ENCODE measurements at regions not wholly inside any gene's neighbourhood (a gene's known extent, or its start where the extent isn't known, plus 50 kb on each side); places are given as distances from the start of the nearest gene placed in this dataset.

DNA sequence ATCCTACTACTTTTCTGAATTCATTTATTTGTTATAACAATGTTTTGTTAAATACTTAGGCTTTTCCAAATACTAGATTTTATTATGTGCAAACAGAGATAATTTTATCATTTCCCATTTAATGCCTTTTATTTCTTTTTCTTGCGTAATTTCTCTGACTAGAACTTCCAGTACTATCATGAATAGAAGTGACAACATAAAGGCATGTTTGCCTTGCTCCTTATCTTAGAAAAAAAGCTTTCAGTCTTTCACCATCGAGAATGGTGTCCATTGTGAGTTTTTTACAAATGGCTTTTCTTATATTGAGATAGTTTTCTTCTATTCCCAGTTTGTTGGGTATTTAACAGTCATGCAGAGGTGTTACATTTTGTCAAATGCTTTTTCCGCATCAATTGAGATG, 453.1 kb upstream of the ZP4 start:
- ATAC-seq: no peak
- POLR2A ChIA-PET: no interaction called here
- Histone ChIP-seq H3K9me3 (replicated peaks; ENCODE audit: control insufficient read depth, insufficient read depth, low read depth, low read length) (no peaks in the 10 kb centered on the region), H3K27ac (ENCODE audit: extremely low read depth, low read depth, low read length) (no peak overlapping the region), H3K4me2 (ENCODE audit: insufficient read depth, low read length) (no peak overlapping the region), H4K20me1 (replicated peaks; ENCODE audit: control insufficient read depth, insufficient read depth, low read length) (no peaks in the 10 kb centered on the region), H3K36me3 (ENCODE audit: control insufficient read depth, insufficient read depth, low read length) (no peaks in the 10 kb centered on the region), H3K9ac (ENCODE audit: insufficient read depth in 1 of 2, low read depth in 2 of 2, low read length in 2 of 2) (no peak overlapping the region), H2AFZ (ENCODE audit: low read depth, low read length) (no peak overlapping the region), H3K27me3 (ENCODE audit: control insufficient read depth in 2 of 2, insufficient read depth in 2 of 2, low read length in 2 of 2) (no peaks in the 10 kb centered on the region), H3K4me3 (no peak overlapping the region), H3K9me1 (ENCODE audit: control insufficient read depth, insufficient read depth, low read length) (no peaks in the 10 kb centered on the region), H3K4me1 (replicated peaks in 1 of 2; ENCODE audit: control insufficient read depth in 2 of 2, insufficient read depth in 2 of 2, low read length in 2 of 2) (no peaks in the 10 kb centered on the region), H3K79me2 (ENCODE audit: control insufficient read depth, insufficient read depth, low read length) (no peaks in the 10 kb centered on the region)
- BruUV-seq (replicated peaks): no TSS peak
- no peak for FAIRE-seq
- WGBS (ENCODE audit: insufficient coverage, low coverage, missing lambda C conversion rate): 0% methylated on average over 3 of the region's 3 CpGs
- intact Hi-C loops (cut with micrococcal nuclease): no loop called here
- in situ Hi-C loops (cut with MboI): no loop called here
- no peak for DNase-seq (ENCODE audit: extremely low read depth in 1 of 4, low spot score in 3 of 4)
- CTCF ChIA-PET (ENCODE audit: low intra/inter-chr PET ratio): no interaction called here
- no peak for TF ChIP-seq EP300 (IDR thresholded peaks at IDR 0.05; ENCODE audit: low read length)
- no peak for TF ChIP-seq ZBTB11 (CRISPR knock-in tag; IDR thresholded peaks at IDR 0.05)
- TF ChIP-seq, protein P1, sequence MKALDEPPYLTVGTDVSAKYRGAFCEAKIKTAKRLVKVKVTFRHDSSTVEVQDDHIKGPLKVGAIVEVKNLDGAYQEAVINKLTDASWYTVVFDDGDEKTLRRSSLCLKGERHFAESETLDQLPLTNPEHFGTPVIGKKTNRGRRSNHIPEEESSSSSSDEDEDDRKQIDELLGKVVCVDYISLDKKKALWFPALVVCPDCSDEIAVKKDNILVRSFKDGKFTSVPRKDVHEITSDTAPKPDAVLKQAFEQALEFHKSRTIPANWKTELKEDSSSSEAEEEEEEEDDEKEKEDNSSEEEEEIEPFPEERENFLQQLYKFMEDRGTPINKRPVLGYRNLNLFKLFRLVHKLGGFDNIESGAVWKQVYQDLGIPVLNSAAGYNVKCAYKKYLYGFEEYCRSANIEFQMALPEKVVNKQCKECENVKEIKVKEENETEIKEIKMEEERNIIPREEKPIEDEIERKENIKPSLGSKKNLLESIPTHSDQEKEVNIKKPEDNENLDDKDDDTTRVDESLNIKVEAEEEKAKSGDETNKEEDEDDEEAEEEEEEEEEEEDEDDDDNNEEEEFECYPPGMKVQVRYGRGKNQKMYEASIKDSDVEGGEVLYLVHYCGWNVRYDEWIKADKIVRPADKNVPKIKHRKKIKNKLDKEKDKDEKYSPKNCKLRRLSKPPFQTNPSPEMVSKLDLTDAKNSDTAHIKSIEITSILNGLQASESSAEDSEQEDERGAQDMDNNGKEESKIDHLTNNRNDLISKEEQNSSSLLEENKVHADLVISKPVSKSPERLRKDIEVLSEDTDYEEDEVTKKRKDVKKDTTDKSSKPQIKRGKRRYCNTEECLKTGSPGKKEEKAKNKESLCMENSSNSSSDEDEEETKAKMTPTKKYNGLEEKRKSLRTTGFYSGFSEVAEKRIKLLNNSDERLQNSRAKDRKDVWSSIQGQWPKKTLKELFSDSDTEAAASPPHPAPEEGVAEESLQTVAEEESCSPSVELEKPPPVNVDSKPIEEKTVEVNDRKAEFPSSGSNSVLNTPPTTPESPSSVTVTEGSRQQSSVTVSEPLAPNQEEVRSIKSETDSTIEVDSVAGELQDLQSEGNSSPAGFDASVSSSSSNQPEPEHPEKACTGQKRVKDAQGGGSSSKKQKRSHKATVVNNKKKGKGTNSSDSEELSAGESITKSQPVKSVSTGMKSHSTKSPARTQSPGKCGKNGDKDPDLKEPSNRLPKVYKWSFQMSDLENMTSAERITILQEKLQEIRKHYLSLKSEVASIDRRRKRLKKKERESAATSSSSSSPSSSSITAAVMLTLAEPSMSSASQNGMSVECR (CRISPR knock-in tag; IDR thresholded peaks at IDR 0.05): no peak
- no peak for TF ChIP-seq ZNF354B (CRISPR knock-in tag; IDR thresholded peaks at IDR 0.05)
- TF ChIP-seq CBX1 (IDR thresholded peaks at IDR 0.05; ENCODE audit: low read depth): no peak
- no peak for TF ChIP-seq ZNF41 (CRISPR knock-in tag; conservative IDR thresholded peaks at IDR 0.05)
- TF ChIP-seq ZNF584 (CRISPR knock-in tag; IDR thresholded peaks at IDR 0.05; ENCODE audit: low read depth): no peak
- TF ChIP-seq ATF2 (CRISPR knock-in tag; IDR thresholded peaks at IDR 0.05): no peak
- TF ChIP-seq, protein P2, sequence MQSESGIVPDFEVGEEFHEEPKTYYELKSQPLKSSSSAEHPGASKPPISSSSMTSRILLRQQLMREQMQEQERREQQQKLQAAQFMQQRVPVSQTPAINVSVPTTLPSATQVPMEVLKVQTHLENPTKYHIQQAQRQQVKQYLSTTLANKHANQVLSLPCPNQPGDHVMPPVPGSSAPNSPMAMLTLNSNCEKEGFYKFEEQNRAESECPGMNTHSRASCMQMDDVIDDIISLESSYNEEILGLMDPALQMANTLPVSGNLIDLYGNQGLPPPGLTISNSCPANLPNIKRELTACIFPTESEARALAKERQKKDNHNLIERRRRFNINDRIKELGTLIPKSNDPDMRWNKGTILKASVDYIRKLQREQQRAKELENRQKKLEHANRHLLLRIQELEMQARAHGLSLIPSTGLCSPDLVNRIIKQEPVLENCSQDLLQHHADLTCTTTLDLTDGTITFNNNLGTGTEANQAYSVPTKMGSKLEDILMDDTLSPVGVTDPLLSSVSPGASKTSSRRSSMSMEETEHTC (IDR thresholded peaks at IDR 0.05): no peak
- TF ChIP-seq ZNF197 (CRISPR knock-in tag; IDR thresholded peaks at IDR 0.05; ENCODE audit: low read depth): no peak
- no peak for TF ChIP-seq CEBPB (tag; IDR thresholded peaks at IDR 0.05)
- TF ChIP-seq IFI16 (CRISPR knock-in tag; IDR thresholded peaks at IDR 0.05): no peak
- no peak for TF ChIP-seq WHSC1 (IDR thresholded peaks at IDR 0.05; ENCODE audit: low read length)

Data from K562 (cell line).